GM12878 (cell line): ENCODE measurements at regions not wholly inside any gene's neighbourhood (a gene's known extent, or its start where the extent isn't known, plus 50 kb on each side); places are given as distances from the start of the nearest gene placed in this dataset.

ENCODE experiments used
- ATAC-seq: fragments of 200-7000 bp; cut with Tn5 transposase; 3 replicates; pipeline ENCODE4 v1.9.1; 2020; ENCODE audit warnings: mild to moderate bottlenecking, moderate library complexity
- BruUV-seq: library from RNA; stranded (reverse); fragments of 400-500 nt; replicated peaks from 2 replicates; lab custom pipeline; 2021; lab: Mats Ljungman, UMichigan
- CTCF ChIA-PET: fragments of 300-600 bp; sonication (Branson Sonifier 250); formaldehyde crosslinking; extraction: SDS; loops from one replicate; lab custom pipeline; 2021; ENCODE audit warnings: inconsistent platforms; lab: Yijun Ruan, JAX
- POLR2A ChIA-PET: fragments of 350-600 bp; formaldehyde crosslinking; extraction: SDS; loops from one replicate; lab custom pipeline; 2021; ENCODE audit warnings: inconsistent platforms; lab: Charles Lee
- RAD21 ChIA-PET: fragments of 300-600 bp; sonication (Branson Sonifier 250); formaldehyde crosslinking; loops from one replicate; lab custom pipeline; 2023; ENCODE audit warnings: antibody characterized with exemption; ENCODE audit not compliant: unreplicated experiment; lab: Charles Lee
- SMC1A ChIA-PET: fragments of 300-600 bp; sonication (Branson Sonifier 250); formaldehyde crosslinking; loops from one replicate; lab custom pipeline; 2023; ENCODE audit not compliant: unreplicated experiment, uncharacterized antibody; lab: Charles Lee
- DNase-seq: peaks from one replicate; pipeline ENCODE4 v3.0.0-alpha.2; 2011; ENCODE audit warnings: low read depth, low spot score
- FAIRE-seq: peaks from 3 replicates; lab custom pipeline; 2011; peaks lifted over from hg19 to GRCh38; lab: Jason Lieb, UNC
- H2AFZ ChIP-seq: 2 replicates; pipeline ENCODE4 v1.6.0; 2011; ENCODE audit warnings: low read depth, low read length, control low read depth; ENCODE audit not compliant: control insufficient read depth
- H3K27ac ChIP-seq: 2 replicates; pipeline ENCODE4 v1.5.1; 2011; ENCODE audit warnings: control low read depth; ENCODE audit not compliant: control insufficient read depth, insufficient read depth
- H3K27me3 ChIP-seq, 2 experiments: replicated peaks in 1 of 2; 2 replicates each; pipeline versions ENCODE4 v1.6.0 to v1.6.1; 2011; ENCODE audit warnings: low read length in 1 of 2; ENCODE audit not compliant: control insufficient read depth in 2 of 2, insufficient read depth in 2 of 2
- H3K36me3 ChIP-seq, 2 experiments: 2 replicates each; pipeline ENCODE4 v1.5.1; 2011; ENCODE audit warnings: low read length in 1 of 2; ENCODE audit not compliant: control insufficient read depth in 2 of 2, insufficient read depth in 2 of 2
- H3K4me1 ChIP-seq: 2 replicates; pipeline ENCODE4 v1.6.1; 2011; ENCODE audit warnings: mild to moderate bottlenecking, low read length, moderate library complexity, mixed read lengths; ENCODE audit not compliant: control insufficient read depth, insufficient read depth
- H3K4me2 ChIP-seq: 2 replicates; pipeline ENCODE4 v1.6.0; 2011; ENCODE audit warnings: control low read depth; ENCODE audit not compliant: control insufficient read depth, insufficient read depth
- H3K4me3 ChIP-seq: fragments of 200-600 bp; sonication (generic); 2 replicates; pipeline ENCODE4 v1.5.1; 2016
- H3K79me2 ChIP-seq: 2 replicates; pipeline ENCODE4 v1.6.0; 2011; ENCODE audit warnings: low read length; ENCODE audit not compliant: control insufficient read depth, insufficient read depth
- H3K9ac ChIP-seq: 2 replicates; pipeline ENCODE4 v1.8.0; 2011; ENCODE audit warnings: low read length, control low read depth, mixed read lengths; ENCODE audit not compliant: control insufficient read depth, insufficient read depth
- H3K9me3 ChIP-seq: replicated peaks from 3 replicates; pipeline ENCODE4 v1.5.1; 2011; ENCODE audit warnings: mild to moderate bottlenecking, low read length; ENCODE audit not compliant: control insufficient read depth, insufficient read depth
- H4K20me1 ChIP-seq: 2 replicates; pipeline ENCODE4 v1.6.0; 2011; ENCODE audit not compliant: control insufficient read depth, insufficient read depth
- CBX3 ChIP-seq: fragments of 200-600 bp; sonication (generic); IDR thresholded peaks from 2 replicates; pipeline ENCODE4 v1.6.1; 2016; ENCODE audit warnings: low read depth, borderline replicate concordance
- CHD4 ChIP-seq: fragments of 200-600 bp; sonication (generic); IDR thresholded peaks from 2 replicates; pipeline ENCODE4 v1.6.1; 2016; ENCODE audit warnings: mild to moderate bottlenecking
- ELK1 ChIP-seq: IDR thresholded peaks from 2 replicates; pipeline ENCODE4 v1.6.1; 2012; ENCODE audit warnings: low read depth, low read length, improper control_type of control experiment
- FOXK2 ChIP-seq: fragments of 450-650 bp; IDR thresholded peaks from 2 replicates; pipeline ENCODE4 v1.6.1; 2017; ENCODE audit warnings: mild to moderate bottlenecking, moderate library complexity
- NRF1 ChIP-seq: conservative IDR thresholded peaks from 2 replicates; pipeline ENCODE4 v1.6.1; 2011; ENCODE audit warnings: mild to moderate bottlenecking, low read depth, low read length, improper control_type of control experiment
- USF2 ChIP-seq: IDR thresholded peaks from 2 replicates; pipeline ENCODE4 v1.6.1; 2011; ENCODE audit warnings: low read depth, low read length, improper control_type of control experiment, borderline replicate concordance
- ZBTB40 ChIP-seq: fragments of 450-650 bp; IDR thresholded peaks from 2 replicates; pipeline ENCODE4 v1.6.1; 2016; ENCODE audit warnings: mild to moderate bottlenecking, moderate library complexity, borderline replicate concordance
- WGBS: methylation state at CpG from one replicate; pipeline ENCODE4 v1.1.6; 2016; ENCODE audit warnings: low lambda C conversion rate; ENCODE audit not compliant: insufficient replicate concordance, insufficient coverage; ENCODE audit errors: missing lambda C conversion rate; 5-methylcytosine and 5-hydroxymethylcytosine counted together
- in situ Hi-C: fragments of 300-500 bp; cut with MboI; formaldehyde crosslinking; loops from 9 replicates; pipeline ENCODE4 v1.14.3; 2018; ENCODE audit warnings: mixed read lengths
- intact Hi-C: fragments of 100-400 bp; cut with micrococcal nuclease; formaldehyde crosslinking; loops from one replicate; pipeline ENCODE4 v1.14.2; 2022; ENCODE audit not compliant: unreplicated experiment

GRCh38 chr1:110816945-110817344 is 56.0 kb upstream of the CD53 start:
- no peak overlapping the region for H3K9ac ChIP-seq
- DNase-seq: no peak
- ChIA-PET CTCF (interaction anchor here (1.8 to 2.6 kb wide), 3 partner anchors 11 to 52 kb away, joined by 6 to 8 read pairs (median 7); no protein-coding TSS in a partner anchor), POLR2A (no interaction called here), RAD21 (no interaction called here), SMC1A (no interaction called here)
- no peak overlapping the region for H3K4me3 ChIP-seq
- no peak for FAIRE-seq
- TF ChIP-seq FOXK2: no peak
- TF ChIP-seq CBX3: no peak
- no peak for TF ChIP-seq NRF1
- TF ChIP-seq CHD4: no peak
- TF ChIP-seq ELK1: no peak
- TF ChIP-seq USF2: no peak
- no peak for TF ChIP-seq ZBTB40
- H3K27me3 ChIP-seq: 0 out of 4 replicates have a peak, but pooled peaks cover 0 to 3% of the 10 kb centered on the region in 2 experiments
- no peaks in the 10 kb centered on the region for H3K36me3 ChIP-seq
- 44% methylated on average over 3 of the region's 3 CpGs for WGBS
- no peaks in the 10 kb centered on the region for H3K79me2 ChIP-seq
- no peak overlapping the region for H3K4me2 ChIP-seq
- BruUV-seq: no TSS peak
- no peaks in the 10 kb centered on the region for H4K20me1 ChIP-seq
- no peaks in the 10 kb centered on the region for H3K9me3 ChIP-seq
- H3K27ac ChIP-seq: no peak overlapping the region
- in situ Hi-C loops: no loop called here
- no peak overlapping the region for H2AFZ ChIP-seq
- H3K4me1 ChIP-seq: no peaks in the 10 kb centered on the region
- ATAC-seq: no peak
- intact Hi-C loops: no loop called here
